ENCODE measurements at regions not wholly inside any gene's neighbourhood (a gene's known extent, or its start where the extent isn't known, plus 50 kb on each side); places are given as distances from the start of the nearest gene placed in this dataset.
"Not testable (repeated sequence)": the region's sequence is repeated elsewhere in the genome, so short reads cannot be mapped to it uniquely, and the experiment has no call there.

- no peak for DNase-seq
Observed at GRCh38 chr6:71733970-71734899, 152.1 kb upstream of the RIMS1 start.

GRCh38 chr6:71737953-71738352 is 148.4 kb upstream of the RIMS1 start:
- DNase-seq: no peak

GRCh38 chr6:71745525-71745924 is 140.8 kb upstream of the RIMS1 start:
- DNase-seq: no peak

GRCh38 chr6:71766146-71766760 is 120.1 kb upstream of the RIMS1 start:
- DNase-seq: no peak

GRCh38 chr6:71766796-71767195 is 119.6 kb upstream of the RIMS1 start:
- DNase-seq: no peak

GRCh38 chr6:71768356-71768755 is 118.0 kb upstream of the RIMS1 start:
- no peak for DNase-seq

GRCh38 chr6:71808865-71809264 is 77.5 kb upstream of the RIMS1 start:
- no peak for DNase-seq

- no peak for DNase-seq
Observed at GRCh38 chr6:71810880-71811279, 75.5 kb upstream of the RIMS1 start.

GRCh38 chr6:71822625-71823024 is 63.7 kb upstream of the RIMS1 start:
- no peak for DNase-seq

- DNase-seq: not testable (repeated sequence)
Observed at GRCh38 chr6:71832110-71832764, 54.1 kb upstream of the RIMS1 start.

All from femur (tissue), 1 donor.